Stromal cell of bone marrow (primary cell): ENCODE measurements at regions not wholly inside any gene's neighbourhood (a gene's known extent, or its start where the extent isn't known, plus 50 kb on each side); places are given as distances from the start of the nearest gene placed in this dataset.

Experiments used
- DNase-seq: peaks from one replicate; pipeline ENCODE4 v3.0.0-alpha.2; 2012; ENCODE audit warnings: low read depth

- DNase-seq, result no peak
Observed at GRCh38 chr12:75724307-75724927, 213.0 kb upstream of the KRR1 start.

- DNase-seq, result peak; percentile 90
Observed at GRCh38 chr12:75722714-75723200, 211.3 kb upstream of the KRR1 start.

GRCh38 chr12:75721796-75722195 is 210.4 kb upstream of the KRR1 start:
- no peak for DNase-seq

- DNase-seq, result no peak
Observed at GRCh38 chr12:75720812-75721641, 209.6 kb upstream of the KRR1 start.

- DNase-seq, result no peak
Observed at GRCh38 chr12:75717902-75718301, 206.5 kb upstream of the KRR1 start.

- DNase-seq, result no peak
Observed at GRCh38 chr12:75716291-75717025, 205.0 kb upstream of the KRR1 start.

GRCh38 chr12:75715682-75716081 is 204.3 kb upstream of the KRR1 start:
- DNase-seq, result no peak

GRCh38 chr12:75715323-75715644 is 203.9 kb upstream of the KRR1 start:
- DNase-seq, result no peak

- no peak for DNase-seq
Observed at GRCh38 chr12:75714462-75715322, 203.3 kb upstream of the KRR1 start.

- DNase-seq, result no peak
Observed at GRCh38 chr12:75713434-75713833, 202.0 kb upstream of the KRR1 start.

GRCh38 chr12:75712223-75712622 is 200.8 kb upstream of the KRR1 start:
- DNase-seq, result no peak

GRCh38 chr12:75711271-75711670 is 199.9 kb upstream of the KRR1 start:
- no peak for DNase-seq

GRCh38 chr12:75710361-75711069 is 199.1 kb upstream of the KRR1 start:
- DNase-seq, result no peak

GRCh38 chr12:75709503-75709902 is 198.1 kb upstream of the KRR1 start:
- DNase-seq, result no peak

GRCh38 chr12:75708802-75709201 is 197.4 kb upstream of the KRR1 start:
- no peak for DNase-seq

- DNase-seq, result no peak
Observed at GRCh38 chr12:75707983-75708382, 196.6 kb upstream of the KRR1 start.

GRCh38 chr12:75706786-75707605 is 195.6 kb upstream of the KRR1 start:
- no peak for DNase-seq

GRCh38 chr12:75705749-75706711 is 194.6 kb upstream of the KRR1 start:
- peak; percentile 99 for DNase-seq

GRCh38 chr12:75704664-75705063 is 193.3 kb upstream of the KRR1 start:
- no peak for DNase-seq
